Endothelial cell of umbilical vein (primary cell): ENCODE measurements at regions not wholly inside any gene's neighbourhood (a gene's known extent, or its start where the extent isn't known, plus 50 kb on each side); places are given as distances from the start of the nearest gene placed in this dataset.

Experiments
- FOS ChIP-seq: IDR thresholded peaks from 2 replicates; pipeline ENCODE4 v1.6.1; 2011; ENCODE audit warnings: mild to moderate bottlenecking, low read length, moderate library complexity, borderline replicate concordance; ENCODE audit not compliant: insufficient read depth
- TF ChIP-seq, protein P1 (sequence below), 2 donors: IDR thresholded peaks; 1 replicate in 1 of 2; 2 replicates in 1 of 2; pipeline ENCODE4 v1.5.1; 2011; ENCODE audit warnings: low read length in 2 of 2, mild to moderate bottlenecking in 2 of 2, moderate library complexity in 2 of 2, control low read depth in 1 of 2, inconsistent platforms in 1 of 2, low read depth in 1 of 2; ENCODE audit not compliant: insufficient read depth in 1 of 2; ENCODE audit errors: extremely low read depth in 1 of 2

DNA sequence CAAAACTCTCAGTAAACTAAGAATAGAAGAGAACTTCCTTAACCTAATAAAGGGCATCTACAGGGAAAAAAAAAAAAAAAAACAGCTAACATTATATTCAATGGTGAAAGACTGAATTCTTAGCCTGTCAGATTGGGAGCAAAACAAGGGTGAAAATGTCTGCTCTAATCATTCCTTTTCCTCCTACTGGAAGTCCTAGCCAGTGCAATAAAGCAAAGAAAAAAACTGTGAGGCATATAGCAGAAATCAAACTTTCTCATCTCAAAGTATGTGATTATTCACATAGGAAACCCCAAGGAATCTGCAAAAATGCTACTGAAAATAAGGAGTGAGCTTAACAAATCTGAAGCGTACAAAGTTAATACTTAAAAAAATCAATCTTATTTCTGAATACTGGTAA is 170.7 kb downstream of the NUAK1 start:
- TF ChIP-seq, protein P1, sequence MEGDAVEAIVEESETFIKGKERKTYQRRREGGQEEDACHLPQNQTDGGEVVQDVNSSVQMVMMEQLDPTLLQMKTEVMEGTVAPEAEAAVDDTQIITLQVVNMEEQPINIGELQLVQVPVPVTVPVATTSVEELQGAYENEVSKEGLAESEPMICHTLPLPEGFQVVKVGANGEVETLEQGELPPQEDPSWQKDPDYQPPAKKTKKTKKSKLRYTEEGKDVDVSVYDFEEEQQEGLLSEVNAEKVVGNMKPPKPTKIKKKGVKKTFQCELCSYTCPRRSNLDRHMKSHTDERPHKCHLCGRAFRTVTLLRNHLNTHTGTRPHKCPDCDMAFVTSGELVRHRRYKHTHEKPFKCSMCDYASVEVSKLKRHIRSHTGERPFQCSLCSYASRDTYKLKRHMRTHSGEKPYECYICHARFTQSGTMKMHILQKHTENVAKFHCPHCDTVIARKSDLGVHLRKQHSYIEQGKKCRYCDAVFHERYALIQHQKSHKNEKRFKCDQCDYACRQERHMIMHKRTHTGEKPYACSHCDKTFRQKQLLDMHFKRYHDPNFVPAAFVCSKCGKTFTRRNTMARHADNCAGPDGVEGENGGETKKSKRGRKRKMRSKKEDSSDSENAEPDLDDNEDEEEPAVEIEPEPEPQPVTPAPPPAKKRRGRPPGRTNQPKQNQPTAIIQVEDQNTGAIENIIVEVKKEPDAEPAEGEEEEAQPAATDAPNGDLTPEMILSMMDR (IDR thresholded peaks at IDR 0.05; ENCODE audit: extremely low read depth in 1 of 2, insufficient read depth in 1 of 2, low read depth in 1 of 2, low read length in 2 of 2): no peak
- no peak for TF ChIP-seq FOS
